ENCODE measurements at regions not wholly inside any gene's neighbourhood (a gene's known extent, or its start where the extent isn't known, plus 50 kb on each side); places are given as distances from the start of the nearest gene placed in this dataset.

DNA sequence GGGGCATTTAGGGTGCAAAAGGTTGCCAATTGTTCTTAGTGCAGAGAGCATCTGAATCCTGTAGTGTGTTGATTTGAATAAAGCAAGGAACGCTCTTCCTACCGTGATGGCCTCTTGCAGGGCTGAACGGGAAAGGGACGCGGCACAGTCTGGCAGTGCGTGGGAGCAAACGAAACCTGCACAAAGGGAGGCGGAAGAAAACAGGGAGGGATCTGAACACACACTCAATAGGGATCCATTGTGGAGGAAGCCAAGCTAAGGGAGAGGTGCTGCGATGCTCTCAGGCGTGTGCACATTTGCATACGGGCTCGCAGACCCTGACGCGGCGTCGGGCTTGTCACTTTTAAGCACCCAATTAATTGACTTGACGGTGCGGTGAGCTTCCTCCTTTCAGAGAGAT is 414.0 kb upstream of the IRX1 start:
- no peak for DNase-seq (ENCODE audit: low read depth, low spot score)
- no peak overlapping the region for H3K27ac Mint-ChIP-seq (ENCODE audit: unreplicated experiment)
- peaks cover 29% of the 10 kb centered on the region for H3K27me3 Mint-ChIP-seq (ENCODE audit: low read depth)
- H3K9me3 Mint-ChIP-seq = no peaks in the 10 kb centered on the region
- TF ChIP-seq, protein P1, sequence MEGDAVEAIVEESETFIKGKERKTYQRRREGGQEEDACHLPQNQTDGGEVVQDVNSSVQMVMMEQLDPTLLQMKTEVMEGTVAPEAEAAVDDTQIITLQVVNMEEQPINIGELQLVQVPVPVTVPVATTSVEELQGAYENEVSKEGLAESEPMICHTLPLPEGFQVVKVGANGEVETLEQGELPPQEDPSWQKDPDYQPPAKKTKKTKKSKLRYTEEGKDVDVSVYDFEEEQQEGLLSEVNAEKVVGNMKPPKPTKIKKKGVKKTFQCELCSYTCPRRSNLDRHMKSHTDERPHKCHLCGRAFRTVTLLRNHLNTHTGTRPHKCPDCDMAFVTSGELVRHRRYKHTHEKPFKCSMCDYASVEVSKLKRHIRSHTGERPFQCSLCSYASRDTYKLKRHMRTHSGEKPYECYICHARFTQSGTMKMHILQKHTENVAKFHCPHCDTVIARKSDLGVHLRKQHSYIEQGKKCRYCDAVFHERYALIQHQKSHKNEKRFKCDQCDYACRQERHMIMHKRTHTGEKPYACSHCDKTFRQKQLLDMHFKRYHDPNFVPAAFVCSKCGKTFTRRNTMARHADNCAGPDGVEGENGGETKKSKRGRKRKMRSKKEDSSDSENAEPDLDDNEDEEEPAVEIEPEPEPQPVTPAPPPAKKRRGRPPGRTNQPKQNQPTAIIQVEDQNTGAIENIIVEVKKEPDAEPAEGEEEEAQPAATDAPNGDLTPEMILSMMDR (conservative IDR thresholded peaks at IDR 0.05) = no peak
- peaks cover 22% of the 10 kb centered on the region for H3K4me1 Mint-ChIP-seq
- no peaks in the 10 kb centered on the region for H3K36me3 Mint-ChIP-seq (ENCODE audit: low read depth)
- H3K4me3 Mint-ChIP-seq = no peak overlapping the region

DNA sequence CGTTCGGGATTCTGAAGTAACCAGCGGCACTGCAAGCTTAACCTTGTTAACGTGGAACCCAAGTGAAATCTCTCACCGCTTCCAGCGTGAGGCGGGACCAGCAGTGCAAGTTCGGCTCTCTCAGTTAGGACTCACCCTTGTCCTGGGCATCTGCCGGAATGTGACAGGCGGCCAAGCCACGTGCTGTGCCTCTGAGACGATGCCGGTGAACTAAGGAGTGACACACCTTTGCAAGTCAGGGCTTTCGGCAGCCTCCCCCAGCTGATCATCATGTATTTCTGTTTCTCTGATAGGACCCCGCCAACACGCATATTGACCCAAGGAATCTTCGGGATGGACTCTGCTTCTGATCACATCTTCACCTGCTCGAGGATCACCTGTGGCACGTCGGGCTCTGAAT is 415.0 kb upstream of the IRX1 start:
- H3K9me3 Mint-ChIP-seq = no peaks in the 10 kb centered on the region
- H3K27ac Mint-ChIP-seq (ENCODE audit: unreplicated experiment) = no peak overlapping the region
- TF ChIP-seq, protein P1 (conservative IDR thresholded peaks at IDR 0.05) = no peak
- no peaks in the 10 kb centered on the region for H3K36me3 Mint-ChIP-seq (ENCODE audit: low read depth)
- no peak for DNase-seq (ENCODE audit: low read depth, low spot score)
- peaks cover 23% of the 10 kb centered on the region for H3K27me3 Mint-ChIP-seq (ENCODE audit: low read depth)
- peaks cover 12% of the 10 kb centered on the region for H3K4me1 Mint-ChIP-seq
- no peak overlapping the region for H3K4me3 Mint-ChIP-seq

DNA sequence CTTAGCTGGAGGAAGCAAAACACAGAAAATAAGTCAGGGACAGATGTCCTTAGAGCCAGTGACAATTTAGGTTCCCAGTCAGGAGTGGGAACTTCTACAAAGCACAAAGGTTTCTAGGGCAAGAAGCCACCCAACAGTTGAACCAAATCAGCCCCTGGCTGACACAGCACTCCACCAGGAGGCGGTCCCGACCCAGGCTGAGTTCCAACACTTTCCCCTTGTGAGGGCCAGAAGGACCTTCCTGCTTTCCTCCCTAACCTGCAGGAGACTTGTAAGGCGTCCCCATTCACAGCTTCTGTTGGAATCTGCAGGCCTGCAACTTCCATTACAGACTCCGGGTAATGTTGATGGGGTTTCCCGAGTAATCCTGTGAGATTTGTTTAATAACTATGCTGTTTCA is 416.4 kb upstream of the IRX1 start:
- Mint-ChIP-seq H3K4me3 (no peak overlapping the region), H3K27me3 (ENCODE audit: low read depth) (peaks cover 13% of the 10 kb centered on the region)

DNA sequence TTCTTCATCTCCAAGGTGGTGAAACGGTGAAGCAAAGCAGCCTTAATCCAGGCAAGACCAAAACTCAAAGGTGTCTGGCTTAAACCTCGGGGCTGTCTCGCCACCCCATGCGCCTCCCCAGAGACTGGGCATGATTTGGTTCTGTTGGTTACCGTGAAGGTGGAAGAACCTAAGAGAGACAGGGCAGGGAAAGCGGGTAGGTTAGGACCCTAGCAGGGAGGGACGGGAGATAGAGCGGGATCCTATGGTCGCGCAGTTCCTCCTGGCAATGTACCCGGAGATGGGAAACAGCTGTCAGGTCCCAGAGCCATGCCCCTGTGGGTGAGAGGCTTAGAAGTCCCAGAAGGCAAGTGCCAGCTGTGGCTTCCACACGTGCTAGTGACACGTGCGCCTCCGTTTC is 418.3 kb upstream of the IRX1 start:
- H3K27me3 Mint-ChIP-seq (ENCODE audit: low read depth) = peaks cover 9% of the 10 kb centered on the region
- TF ChIP-seq, protein P1 (conservative IDR thresholded peaks at IDR 0.05) = no peak
- no peaks in the 10 kb centered on the region for H3K36me3 Mint-ChIP-seq (ENCODE audit: low read depth)
- peaks cover 12% of the 10 kb centered on the region for H3K4me1 Mint-ChIP-seq
- no peak for DNase-seq (ENCODE audit: low read depth, low spot score)
- H3K9me3 Mint-ChIP-seq = no peaks in the 10 kb centered on the region
- H3K27ac Mint-ChIP-seq (ENCODE audit: unreplicated experiment) = peak overlapping the region; percentile 24
- H3K4me3 Mint-ChIP-seq = no peak overlapping the region

More for the DNA sequence above, 416.4 kb upstream of the IRX1 start:
- no peak overlapping the region for H3K27ac Mint-ChIP-seq (ENCODE audit: unreplicated experiment)
- no peak for DNase-seq (ENCODE audit: low read depth, low spot score)
- TF ChIP-seq, protein P1 (conservative IDR thresholded peaks at IDR 0.05) = no peak
- peaks cover 12% of the 10 kb centered on the region for H3K4me1 Mint-ChIP-seq
- H3K9me3 Mint-ChIP-seq = no peaks in the 10 kb centered on the region
- no peaks in the 10 kb centered on the region for H3K36me3 Mint-ChIP-seq (ENCODE audit: low read depth)

DNA sequence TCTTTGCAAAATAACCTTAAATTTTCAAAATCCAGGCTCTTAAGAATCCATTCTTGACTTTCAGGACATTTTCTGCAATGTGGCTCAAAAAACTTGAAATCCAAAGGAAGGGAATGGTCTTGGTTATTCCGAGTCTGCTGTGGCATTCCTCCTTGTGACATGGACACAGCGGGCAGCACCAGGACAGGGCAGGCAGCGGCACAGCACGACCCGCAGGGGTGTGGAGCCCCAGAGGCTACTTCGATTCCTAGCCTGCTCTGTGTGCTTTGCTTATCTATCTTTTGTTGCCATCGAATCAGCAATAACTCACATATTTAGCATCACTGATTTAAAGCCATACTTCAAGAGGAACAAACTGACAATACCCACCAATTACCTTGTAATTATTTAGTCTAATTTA is 420.2 kb upstream of the IRX1 start:
- DNase-seq (ENCODE audit: low read depth, low spot score) = no peak
- H3K9me3 Mint-ChIP-seq = peaks cover 2% of the 10 kb centered on the region
- H3K27ac Mint-ChIP-seq (ENCODE audit: unreplicated experiment) = no peak overlapping the region
- TF ChIP-seq, protein P1 (conservative IDR thresholded peaks at IDR 0.05) = no peak
- peaks cover 4% of the 10 kb centered on the region for H3K4me1 Mint-ChIP-seq
- peaks cover 3% of the 10 kb centered on the region for H3K36me3 Mint-ChIP-seq (ENCODE audit: low read depth)
- H3K27me3 Mint-ChIP-seq (ENCODE audit: low read depth) = peaks cover 3% of the 10 kb centered on the region
- H3K4me3 Mint-ChIP-seq = no peak overlapping the region

DNA sequence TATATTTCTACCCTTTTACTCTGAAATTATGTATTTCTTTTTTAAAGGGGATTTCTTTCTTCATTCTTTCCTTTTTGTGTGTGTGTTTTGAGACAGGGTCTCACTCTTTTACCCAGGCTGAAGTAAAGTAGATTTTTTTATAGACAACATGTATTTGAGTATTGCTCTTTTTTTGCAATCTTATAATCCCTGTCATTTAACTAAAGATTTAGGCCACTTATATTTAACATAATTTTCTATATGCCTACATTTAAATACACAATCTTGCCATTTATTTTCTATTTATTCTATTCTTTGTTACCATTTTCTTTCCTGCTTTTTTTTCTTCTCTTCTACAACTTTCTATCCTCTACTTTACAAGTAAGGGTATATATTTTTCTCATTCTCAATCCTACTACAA is 416.0 kb upstream of the IRX2 start:
- no peak for DNase-seq (ENCODE audit: low read depth, low spot score)
- H3K36me3 Mint-ChIP-seq (ENCODE audit: low read depth) = peaks cover 16% of the 10 kb centered on the region

More for the DNA sequence above, 416.0 kb upstream of the IRX2 start:
- H3K4me1 Mint-ChIP-seq = no peaks in the 10 kb centered on the region
- no peaks in the 10 kb centered on the region for H3K27me3 Mint-ChIP-seq (ENCODE audit: low read depth)
- TF ChIP-seq, protein P1 (conservative IDR thresholded peaks at IDR 0.05) = no peak
- peaks cover 18% of the 10 kb centered on the region for H3K9me3 Mint-ChIP-seq
- H3K27ac Mint-ChIP-seq (ENCODE audit: unreplicated experiment) = no peak overlapping the region
- H3K4me3 Mint-ChIP-seq = no peak overlapping the region
